Erythroblast (primary cell): ENCODE measurements at regions not wholly inside any gene's neighbourhood (a gene's known extent, or its start where the extent isn't known, plus 50 kb on each side); places are given as distances from the start of the nearest gene placed in this dataset.

ENCODE experiments used
- GATA1 ChIP-seq: IDR thresholded peaks from 2 replicates; pipeline ENCODE4 v1.6.1; 2011; ENCODE audit warnings: low read depth, mild to moderate bottlenecking, control low read depth, low read length, moderate library complexity
- POLR2A ChIP-seq: IDR thresholded peaks from 2 replicates; pipeline ENCODE4 v1.6.1; 2011; ENCODE audit warnings: mild to moderate bottlenecking, low read length

GRCh38 chrX:22366906-22367305 is 94.2 kb downstream of the CBLL2 start:
- TF ChIP-seq POLR2A (no peak), GATA1 (no peak)
